ENCODE measurements at regions not wholly inside any gene's neighbourhood (a gene's known extent, or its start where the extent isn't known, plus 50 kb on each side); places are given as distances from the start of the nearest gene placed in this dataset.

DNA sequence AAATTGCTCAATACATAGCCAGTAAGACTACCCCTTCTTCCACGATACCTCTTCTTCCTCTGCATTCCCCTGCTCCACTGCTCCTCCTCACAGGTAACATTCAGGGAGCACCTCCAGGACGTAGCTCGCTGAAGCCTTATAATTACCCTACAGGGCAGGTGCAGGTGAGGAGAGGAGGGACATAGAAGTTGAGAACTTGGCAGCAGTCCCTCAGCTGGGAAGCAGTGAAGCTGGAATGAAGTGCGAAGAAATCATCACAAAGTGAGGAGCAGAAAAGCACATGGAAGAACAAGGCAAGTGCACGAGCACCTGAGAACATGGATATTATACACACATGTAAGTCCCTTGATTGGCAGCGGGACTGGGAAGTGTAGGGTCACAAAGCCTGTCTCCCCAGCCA lies 118.2 kb downstream of the HSD17B3 start:
- H3K27me3 ChIP-seq (ENCODE audit: control insufficient read depth, extremely low read depth, insufficient read depth, low read length): peaks cover 32% of the 10 kb centered on the region
- H4K20me1 ChIP-seq (ENCODE audit: control insufficient read depth, extremely low read depth, insufficient read depth, low read length): no peaks in the 10 kb centered on the region
- TF ChIP-seq EZH2 (IDR thresholded peaks at IDR 0.05; ENCODE audit: low read length): no peak
- TF ChIP-seq CTCF (optimal IDR thresholded peaks at IDR 0.05 in 1 of 3, IDR thresholded peaks at IDR 0.05 in 1 of 3, conservative IDR thresholded peaks at IDR 0.05 in 1 of 3; ENCODE audit: extremely low read depth in 1 of 3, insufficient read depth in 2 of 3, low read length in 3 of 3): no peak
- dilution Hi-C loops (cut with MboI; ENCODE audit: extremely low pct_ligation_motif_present, low sequenced_read_pairs): no loop called here
- DNase-seq (ENCODE audit: low read depth, low spot score) (no peak), FAIRE-seq (no peak)
- H3K36me3 ChIP-seq (ENCODE audit: control insufficient read depth in 2 of 2, extremely low read depth in 1 of 2, insufficient read depth in 2 of 2, low read length in 2 of 2): no peaks in the 10 kb centered on the region
- no peaks in the 10 kb centered on the region for H3K9me3 ChIP-seq (ENCODE audit: control insufficient read depth, low read depth, low read length)
- no peaks in the 10 kb centered on the region for H3K9me1 ChIP-seq (ENCODE audit: control insufficient read depth, extremely low read depth, insufficient read depth, low read length)
- no peaks in the 10 kb centered on the region for H3K79me2 ChIP-seq (ENCODE audit: control insufficient read depth, insufficient read depth, low read length)
- no peak overlapping the region for H3K27ac ChIP-seq (ENCODE audit: control insufficient read depth, insufficient read depth, low read length)
- H3K4me1 ChIP-seq (ENCODE audit: control insufficient read depth, extremely low read depth, insufficient read depth, low read length): peaks cover 12% of the 10 kb centered on the region
- H3K9ac ChIP-seq (ENCODE audit: control insufficient read depth, extremely low read depth, insufficient read depth, low read length): no peak overlapping the region
- no peak overlapping the region for H3K4me3 ChIP-seq (ENCODE audit: control insufficient read depth in 2 of 3, extremely low read depth in 1 of 3, insufficient read depth in 2 of 3, low read depth in 1 of 3, low read length in 3 of 3)
- no peak overlapping the region for H3K4me2 ChIP-seq (ENCODE audit: control insufficient read depth, extremely low read depth, insufficient read depth, low read depth, low read length)
- H2AFZ ChIP-seq (ENCODE audit: control insufficient read depth, low read length): no peak overlapping the region

DNA sequence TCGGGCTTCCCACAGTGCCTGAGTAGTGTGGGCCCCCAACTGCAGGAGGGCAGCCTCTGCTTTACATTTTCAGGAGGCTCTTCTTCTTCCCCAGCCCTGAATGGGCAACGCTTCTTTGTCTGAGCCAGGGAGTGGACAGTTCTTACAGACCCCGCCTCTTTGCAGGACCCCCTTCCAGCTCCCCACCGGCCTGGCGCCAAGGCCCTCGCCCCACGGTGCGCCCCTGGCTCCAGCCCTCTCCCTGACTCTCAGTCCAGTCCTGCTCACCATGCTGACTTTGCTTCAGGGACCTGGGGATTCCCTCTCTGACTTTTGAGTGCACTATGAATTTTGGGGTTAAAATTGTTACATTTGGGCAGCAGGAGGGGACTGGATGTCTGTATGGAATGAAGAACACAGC lies 123.8 kb downstream of the HSD17B3 start:
- Histone ChIP-seq H3K36me3 (ENCODE audit: control insufficient read depth in 2 of 2, extremely low read depth in 1 of 2, insufficient read depth in 2 of 2, low read length in 2 of 2) (no peaks in the 10 kb centered on the region), H4K20me1 (ENCODE audit: control insufficient read depth, extremely low read depth, insufficient read depth, low read length) (no peaks in the 10 kb centered on the region), H3K9me1 (ENCODE audit: control insufficient read depth, extremely low read depth, insufficient read depth, low read length) (no peaks in the 10 kb centered on the region), H3K9me3 (ENCODE audit: control insufficient read depth, low read depth, low read length) (no peaks in the 10 kb centered on the region), H3K27ac (ENCODE audit: control insufficient read depth, insufficient read depth, low read length) (no peak overlapping the region), H3K4me2 (ENCODE audit: control insufficient read depth, extremely low read depth, insufficient read depth, low read depth, low read length) (no peak overlapping the region), H3K4me3 (ENCODE audit: control insufficient read depth in 2 of 3, extremely low read depth in 1 of 3, insufficient read depth in 2 of 3, low read depth in 1 of 3, low read length in 3 of 3) (no peak overlapping the region), H3K27me3 (ENCODE audit: control insufficient read depth, extremely low read depth, insufficient read depth, low read length) (peaks cover 14% of the 10 kb centered on the region), H2AFZ (ENCODE audit: control insufficient read depth, low read length) (no peak overlapping the region), H3K79me2 (ENCODE audit: control insufficient read depth, insufficient read depth, low read length) (no peaks in the 10 kb centered on the region), H3K4me1 (ENCODE audit: control insufficient read depth, extremely low read depth, insufficient read depth, low read length) (no peaks in the 10 kb centered on the region), H3K9ac (ENCODE audit: control insufficient read depth, extremely low read depth, insufficient read depth, low read length) (no peak overlapping the region)
- FAIRE-seq (no peak), DNase-seq (ENCODE audit: low read depth, low spot score) (no peak)
- dilution Hi-C loops (cut with MboI; ENCODE audit: extremely low pct_ligation_motif_present, low sequenced_read_pairs): no loop called here
- TF ChIP-seq CTCF (optimal IDR thresholded peaks at IDR 0.05 in 1 of 3, IDR thresholded peaks at IDR 0.05 in 1 of 3, conservative IDR thresholded peaks at IDR 0.05 in 1 of 3; ENCODE audit: extremely low read depth in 1 of 3, insufficient read depth in 2 of 3, low read length in 3 of 3) (no peak), EZH2 (IDR thresholded peaks at IDR 0.05; ENCODE audit: low read length) (no peak)

Measured in keratinocyte (primary cell).